Mesenchymal stem cell (in vitro differentiated cells and primary cell): ENCODE measurements at regions not wholly inside any gene's neighbourhood (a gene's known extent, or its start where the extent isn't known, plus 50 kb on each side); places are given as distances from the start of the nearest gene placed in this dataset.
"Not testable (repeated sequence)": the region's sequence is repeated elsewhere in the genome, so short reads cannot be mapped to it uniquely, and the experiment has no call there.

Experiments used
- DNase-seq: peaks from one replicate; pipeline ENCODE4 v3.0.0-alpha.2; 2013
- H2AFZ ChIP-seq: one replicate; pipeline ENCODE4 v1.6.1; 2013; ENCODE audit warnings: low read depth, mild to moderate bottlenecking, control low read depth, inconsistent platforms, low read length, moderate library complexity
- H2AK5ac ChIP-seq: 2 replicates; pipeline ENCODE4 v1.6.1; 2013; ENCODE audit warnings: low read length, moderate library complexity, mild to moderate bottlenecking, inconsistent platforms; ENCODE audit not compliant: severe bottlenecking
- H2BK120ac ChIP-seq: one replicate; pipeline ENCODE4 v1.6.1; 2013; ENCODE audit warnings: low read depth, mild to moderate bottlenecking, inconsistent platforms, low read length, moderate library complexity
- H2BK12ac ChIP-seq, 2 experiments: one replicate each; pipeline ENCODE4 v1.6.1; 2013; ENCODE audit warnings: inconsistent platforms in 2 of 2, low read length in 2 of 2, mild to moderate bottlenecking in 2 of 2, moderate library complexity in 2 of 2, control low read depth in 1 of 2
- H2BK15ac ChIP-seq: one replicate; pipeline ENCODE4 v1.6.1; 2013; ENCODE audit warnings: mild to moderate bottlenecking, low read depth, inconsistent platforms; ENCODE audit not compliant: poor library complexity, severe bottlenecking
- H2BK5ac ChIP-seq: 2 replicates; pipeline ENCODE4 v1.6.1; 2013; ENCODE audit warnings: low read depth, mild to moderate bottlenecking, low read length, control low read depth, inconsistent platforms; ENCODE audit not compliant: poor library complexity, severe bottlenecking
- H3K14ac ChIP-seq, 2 experiments: one replicate each; pipeline ENCODE4 v1.6.1; 2013; ENCODE audit warnings: inconsistent platforms in 2 of 2, low read length in 2 of 2, control low read depth in 1 of 2, mild to moderate bottlenecking in 1 of 2, moderate library complexity in 1 of 2
- H3K18ac ChIP-seq, 2 experiments: one replicate each; pipeline ENCODE4 v1.6.1; 2013; ENCODE audit warnings: inconsistent platforms in 2 of 2, low read length in 2 of 2, control low read depth in 1 of 2, low read depth in 1 of 2, mild to moderate bottlenecking in 1 of 2
- H3K23ac ChIP-seq, 2 experiments: one replicate each; pipeline ENCODE4 v1.6.1; 2013; ENCODE audit warnings: inconsistent platforms in 2 of 2, low read length in 2 of 2, mild to moderate bottlenecking in 2 of 2, moderate library complexity in 2 of 2, control low read depth in 1 of 2
- H3K27ac ChIP-seq: 2 replicates; pipeline ENCODE4 v1.5.1; 2013; ENCODE audit warnings: mild to moderate bottlenecking, moderate library complexity, low read length, control low read depth, inconsistent platforms; ENCODE audit not compliant: poor library complexity, severe bottlenecking
- H3K27me3 ChIP-seq, 2 experiments: 2 replicates each; pipeline versions ENCODE4 v1.6.1 to v1.7.0; 2013; ENCODE audit warnings: low read length in 2 of 2, mild to moderate bottlenecking in 2 of 2, moderate library complexity in 2 of 2, control low read depth in 1 of 2, inconsistent platforms in 1 of 2; ENCODE audit not compliant: control insufficient read depth in 1 of 2, insufficient read depth in 1 of 2
- H3K36me3 ChIP-seq, 2 experiments: 2 replicates each; pipeline versions ENCODE4 v1.6.1 to v1.7.0; 2013; ENCODE audit warnings: low read length in 2 of 2, control low read depth in 1 of 2, inconsistent platforms in 1 of 2, low read depth in 1 of 2, mild to moderate bottlenecking in 1 of 2; ENCODE audit not compliant: insufficient read depth in 2 of 2, control insufficient read depth in 1 of 2
- H3K4ac ChIP-seq, 2 experiments: one replicate each; pipeline ENCODE4 v1.6.1; 2013; ENCODE audit warnings: inconsistent platforms in 2 of 2, low read length in 2 of 2, mild to moderate bottlenecking in 2 of 2, moderate library complexity in 2 of 2, control low read depth in 1 of 2, low read depth in 1 of 2
- H3K4me1 ChIP-seq: 2 replicates; pipeline ENCODE4 v1.6.1; 2013; ENCODE audit warnings: low read depth, low read length, control low read depth; ENCODE audit not compliant: control insufficient read depth, insufficient read depth
- H3K4me2 ChIP-seq: 2 replicates; pipeline ENCODE4 v1.6.1; 2013; ENCODE audit warnings: low read length, mild to moderate bottlenecking, inconsistent platforms; ENCODE audit not compliant: poor library complexity, severe bottlenecking
- H3K4me3 ChIP-seq, 2 experiments: 2 replicates each; pipeline versions ENCODE4 v1.5.1 to v1.7.0; 2013; ENCODE audit warnings: low read length in 2 of 2, mild to moderate bottlenecking in 2 of 2, control low read depth in 1 of 2, low read depth in 1 of 2; ENCODE audit not compliant: insufficient read depth in 1 of 2
- H3K79me1 ChIP-seq: replicated peaks from 2 replicates; pipeline ENCODE4 v1.6.1; 2013; ENCODE audit warnings: mild to moderate bottlenecking, control low read depth, low read length, inconsistent platforms; ENCODE audit not compliant: poor library complexity, severe bottlenecking
- H3K9ac ChIP-seq: 2 replicates; pipeline ENCODE4 v1.7.0; 2013; ENCODE audit warnings: mild to moderate bottlenecking, low read length, moderate library complexity
- H3K9me3 ChIP-seq: 2 replicates; pipeline ENCODE4 v1.7.0; 2013; ENCODE audit warnings: mild to moderate bottlenecking, low read length; ENCODE audit not compliant: control insufficient read depth
- H4K8ac ChIP-seq: one replicate; pipeline ENCODE4 v1.6.1; 2013; ENCODE audit warnings: inconsistent platforms, mild to moderate bottlenecking, low read length, moderate library complexity
- H4K91ac ChIP-seq: one replicate; pipeline ENCODE4 v1.6.1; 2013; ENCODE audit warnings: mild to moderate bottlenecking, low read length, inconsistent platforms
- whole genome bisulfite sequencing: methylation state at CpG from one replicate; pipeline ENCODE4 v1.1.7; 2013; ENCODE audit warnings: mixed read lengths; 5-methylcytosine and 5-hydroxymethylcytosine counted together

GRCh38 chr13:81148822-81149221 is 807.9 kb upstream of the SPRY2 start:
- Histone ChIP-seq H3K4me1 (no peaks in the 10 kb centered on the region), H2BK15ac (no peak overlapping the region), H3K9me3 (no peaks in the 10 kb centered on the region), H4K91ac (no peak overlapping the region), H3K23ac (no peak overlapping the region), H2BK5ac (no peak overlapping the region), H3K27ac (no peak overlapping the region), H3K79me1 (no peaks in the 10 kb centered on the region), H3K9ac (no peak overlapping the region), H2BK12ac (no peak overlapping the region), H3K27me3 (no peaks in the 10 kb centered on the region), H4K8ac (no peak overlapping the region), H3K14ac (no peak overlapping the region), H2AK5ac (no peak overlapping the region), H3K18ac (no peak overlapping the region), H3K4me2 (no peak overlapping the region), H3K4me3 (no peak overlapping the region), H3K36me3 (no peaks in the 10 kb centered on the region), H2AFZ (no peak overlapping the region), H2BK120ac (no peak overlapping the region), H3K4ac (no peak overlapping the region)
- DNase-seq: no peak
- 86% methylated on average over 1 of the region's 2 CpGs for WGBS

DNA sequence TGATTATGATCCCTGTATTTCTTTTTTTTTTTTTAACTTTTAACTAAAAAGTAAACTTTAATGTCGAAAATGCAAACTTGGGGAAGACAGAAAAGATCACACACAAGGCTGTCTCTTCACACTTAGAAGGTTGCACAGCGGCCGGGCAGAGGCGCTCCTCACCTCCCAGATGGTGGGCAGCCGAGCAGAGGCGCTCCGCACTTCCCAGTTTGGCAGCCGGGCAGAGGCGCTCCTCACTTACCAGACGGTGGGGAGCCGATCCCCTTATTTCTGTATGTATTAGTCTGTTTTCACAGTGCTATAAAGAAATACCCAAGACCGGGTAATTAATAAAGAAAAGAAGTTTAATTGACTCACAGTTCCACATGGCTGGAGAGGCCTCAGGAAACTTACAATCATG is 805.6 kb upstream of the SPRY2 start:
- H3K27ac ChIP-seq, H3K23ac ChIP-seq, H3K18ac ChIP-seq, H2AK5ac ChIP-seq, H3K9ac ChIP-seq, H2AFZ ChIP-seq, H3K4me2 ChIP-seq, H3K9me3 ChIP-seq, H3K4me1 ChIP-seq, H3K4me3 ChIP-seq, H2BK120ac ChIP-seq, DNase-seq, H2BK5ac ChIP-seq, H4K8ac ChIP-seq, H3K27me3 ChIP-seq, H4K91ac ChIP-seq, H2BK15ac ChIP-seq, H3K36me3 ChIP-seq, H3K79me1 ChIP-seq, H3K4ac ChIP-seq, H3K14ac ChIP-seq, H2BK12ac ChIP-seq: not testable (repeated sequence)
- WGBS: 96% methylated on average over 9 of the region's 12 CpGs

DNA sequence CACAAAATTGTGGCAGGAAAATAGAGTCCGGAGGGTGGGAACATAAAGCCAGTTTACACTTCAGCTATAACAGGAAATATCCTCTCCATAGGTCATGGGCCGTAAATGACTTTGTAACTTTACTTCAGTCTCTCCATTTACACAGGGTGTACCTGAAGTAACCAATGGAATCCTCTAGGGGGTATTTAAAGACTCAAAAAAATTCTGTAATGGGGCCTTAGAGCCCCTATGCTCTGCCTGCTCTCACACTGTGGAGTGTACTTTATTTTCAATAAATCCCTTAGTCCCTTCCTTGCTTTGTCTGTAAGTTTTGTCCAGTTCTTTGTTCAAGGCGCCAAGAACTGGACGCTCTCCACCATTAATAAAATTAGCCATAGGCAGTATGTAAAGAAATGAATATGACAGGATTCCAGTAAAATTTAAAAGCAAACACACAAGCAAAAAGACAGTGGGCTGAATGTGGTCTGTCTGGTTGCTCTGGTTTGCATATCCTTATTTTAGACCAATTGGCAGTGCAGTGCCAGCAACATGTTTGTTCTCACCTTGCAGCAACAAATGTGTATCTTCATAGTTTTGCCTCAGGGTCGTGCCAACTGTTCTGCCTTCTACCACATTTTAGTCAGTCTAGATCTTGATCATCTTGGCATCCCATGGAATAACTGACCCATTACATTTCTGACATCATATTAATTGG is 801.5 kb upstream of the SPRY2 start:
- no peak overlapping the region for H3K9ac ChIP-seq
- H3K23ac ChIP-seq: no peak overlapping the region
- H2BK120ac ChIP-seq: no peak overlapping the region
- H3K4ac ChIP-seq: no peak overlapping the region
- no peak overlapping the region for H2BK15ac ChIP-seq
- no peaks in the 10 kb centered on the region for H3K27me3 ChIP-seq
- H3K9me3 ChIP-seq: no peaks in the 10 kb centered on the region
- H3K4me3 ChIP-seq: no peak overlapping the region
- H3K27ac ChIP-seq: no peak overlapping the region
- H4K8ac ChIP-seq: no peak overlapping the region
- H3K79me1 ChIP-seq: no peaks in the 10 kb centered on the region
- H4K91ac ChIP-seq: no peak overlapping the region
- 69% methylated on average over 4 of the region's 5 CpGs for WGBS
- H3K4me1 ChIP-seq: no peaks in the 10 kb centered on the region
- H2BK5ac ChIP-seq: no peak overlapping the region
- H3K36me3 ChIP-seq: no peaks in the 10 kb centered on the region
- H2BK12ac ChIP-seq: no peak overlapping the region
- DNase-seq: no peak
- H2AFZ ChIP-seq: no peak overlapping the region
- H3K4me2 ChIP-seq: no peak overlapping the region
- H3K14ac ChIP-seq: no peak overlapping the region
- no peak overlapping the region for H2AK5ac ChIP-seq
- H3K18ac ChIP-seq: no peak overlapping the region

GRCh38 chr13:81140675-81141074 is 799.7 kb upstream of the SPRY2 start:
- Histone ChIP-seq H4K8ac (no peak overlapping the region), H2BK120ac (no peak overlapping the region), H2BK12ac (no peak overlapping the region), H3K9me3 (no peaks in the 10 kb centered on the region), H2BK15ac (no peak overlapping the region), H3K23ac (no peak overlapping the region), H3K9ac (no peak overlapping the region), H3K36me3 (no peaks in the 10 kb centered on the region), H3K27me3 (no peaks in the 10 kb centered on the region), H2AFZ (no peak overlapping the region), H3K18ac (no peak overlapping the region), H4K91ac (no peak overlapping the region), H3K27ac (no peak overlapping the region), H2BK5ac (no peak overlapping the region), H3K4me2 (no peak overlapping the region), H2AK5ac (no peak overlapping the region), H3K4me3 (no peak overlapping the region), H3K4ac (no peak overlapping the region), H3K4me1 (no peaks in the 10 kb centered on the region), H3K79me1 (no peaks in the 10 kb centered on the region), H3K14ac (no peak overlapping the region)
- no peak for DNase-seq
- WGBS: 73% methylated on average over 2 of the region's 3 CpGs
